OCI-LY7 (cell line): ENCODE measurements at regions not wholly inside any gene's neighbourhood (a gene's known extent, or its start where the extent isn't known, plus 50 kb on each side); places are given as distances from the start of the nearest gene placed in this dataset.

Source experiments
- BruUV-seq: library from RNA; stranded (reverse); fragments of 400-500 nt; replicated peaks from 2 replicates; lab custom pipeline; 2021; lab: Mats Ljungman, UMichigan
- CTCF ChIA-PET: fragments of 300-600 bp; sonication (Branson Sonifier 250); formaldehyde crosslinking; loops from one replicate; lab custom pipeline; 2022; ENCODE audit warnings: antibody characterized with exemption; ENCODE audit not compliant: unreplicated experiment; lab: Charles Lee
- POLR2A ChIA-PET: fragments of 300-600 bp; sonication (Branson Sonifier 250); formaldehyde crosslinking; loops from one replicate; lab custom pipeline; 2022; ENCODE audit warnings: antibody characterized with exemption; lab: Charles Lee
- DNase-seq: peaks from one replicate; pipeline ENCODE4 v3.0.0-alpha.2; 2015; ENCODE audit warnings: low spot score
- H2AFZ ChIP-seq: fragments of 200-600 bp; sonication (generic), shearing (Covaris generic); 2 replicates; pipeline ENCODE4 v1.6.1; 2014; ENCODE audit warnings: mild to moderate bottlenecking, antibody characterized with exemption, low read length, moderate library complexity
- H3K27ac ChIP-seq: fragments of 200-600 bp; sonication (generic); 2 replicates; pipeline ENCODE4 v1.5.1; 2014; ENCODE audit warnings: mixed run types, low read depth, mild to moderate bottlenecking, moderate library complexity, low read length, inconsistent platforms; ENCODE audit not compliant: poor library complexity, severe bottlenecking
- H3K36me3 ChIP-seq: fragments of 200-600 bp; sonication (generic); 2 replicates; pipeline ENCODE4 v1.6.1; 2014; ENCODE audit warnings: mild to moderate bottlenecking, antibody characterized with exemption, low read length, moderate library complexity, mixed read lengths; ENCODE audit not compliant: insufficient read depth
- H3K4me1 ChIP-seq: fragments of 200-600 bp; sonication (generic); 2 replicates; pipeline ENCODE4 v1.5.1; 2014; ENCODE audit warnings: mild to moderate bottlenecking, low read length; ENCODE audit not compliant: insufficient read depth, poor library complexity, severe bottlenecking
- H3K4me2 ChIP-seq: fragments of 200-600 bp; sonication (generic); 2 replicates; pipeline ENCODE4 v1.6.1; 2014; ENCODE audit warnings: mild to moderate bottlenecking, low read length
- H3K4me3 ChIP-seq: fragments of 200-600 bp; sonication (generic); 2 replicates; pipeline ENCODE4 v1.5.1; 2014; ENCODE audit warnings: mild to moderate bottlenecking, low read depth, low read length; ENCODE audit not compliant: poor library complexity, severe bottlenecking
- H3K79me2 ChIP-seq: fragments of 200-600 bp; sonication (generic); 2 replicates; pipeline ENCODE4 v1.6.1; 2016; ENCODE audit warnings: low read depth, mild to moderate bottlenecking, low read length, moderate library complexity, mixed read lengths; ENCODE audit not compliant: insufficient read depth
- H3K9me2 ChIP-seq: fragments of 200-600 bp; sonication (generic); 2 replicates; pipeline ENCODE4 v1.6.1; 2016; ENCODE audit warnings: mild to moderate bottlenecking, low read length, mixed read lengths; ENCODE audit not compliant: insufficient read depth
- H3K9me3 ChIP-seq: fragments of 200-600 bp; sonication (generic); 2 replicates; pipeline ENCODE4 v1.6.1; 2014; ENCODE audit warnings: mild to moderate bottlenecking, mixed run types, low read length, mixed read lengths
- H4K20me1 ChIP-seq: fragments of 200-600 bp; sonication (generic); 2 replicates; pipeline ENCODE4 v1.6.1; 2014; ENCODE audit warnings: mild to moderate bottlenecking, antibody characterized with exemption, low read length, moderate library complexity, mixed read lengths; ENCODE audit not compliant: insufficient read depth
- CTCF ChIP-seq: fragments of 200-600 bp; sonication (generic); conservative IDR thresholded peaks from 2 replicates; pipeline ENCODE4 v1.5.1; 2014; ENCODE audit warnings: mild to moderate bottlenecking, antibody characterized with exemption, low read length, moderate library complexity, mixed read lengths
- EZH2phosphoT487 ChIP-seq: fragments of 200-600 bp; sonication (generic); IDR thresholded peaks from 2 replicates; pipeline ENCODE4 v1.6.1; 2018; ENCODE audit warnings: low read depth, borderline replicate concordance, mild to moderate bottlenecking, mixed run types, antibody characterized with exemption, low read length, moderate library complexity, mixed read lengths
- intact Hi-C: fragments of 100-400 bp; cut with micrococcal nuclease; formaldehyde crosslinking; loops from one replicate; pipeline ENCODE4 v1.10.0; 2022; ENCODE audit not compliant: unreplicated experiment

GRCh38 chr7:156497776-156498509 lies 142.6 kb upstream of the RNF32 start:
- DNase-seq: no peak
- Histone ChIP-seq H2AFZ (no peak overlapping the region), H3K79me2 (no peaks in the 10 kb centered on the region), H3K9me2 (no peaks in the 10 kb centered on the region), H3K4me1 (no peaks in the 10 kb centered on the region), H3K36me3 (no peaks in the 10 kb centered on the region), H3K9me3 (no peaks in the 10 kb centered on the region), H3K4me3 (no peak overlapping the region), H3K4me2 (no peak overlapping the region), H3K27ac (no peak overlapping the region), H4K20me1 (no peaks in the 10 kb centered on the region)
- ChIA-PET CTCF (no interaction called here), POLR2A (interaction anchor here (0.6 kb wide), 1 partner anchor 1627 kb away, joined by 4 read pairs; no protein-coding TSS in a partner anchor)
- no TSS peak for BruUV-seq
- intact Hi-C loops: no loop called here
- no peak for TF ChIP-seq CTCF
- TF ChIP-seq EZH2phosphoT487: no peak

GRCh38 chr7:156496865-156497264 lies 143.7 kb upstream of the RNF32 start:
- Histone ChIP-seq H3K4me3 (no peak overlapping the region), H4K20me1 (no peaks in the 10 kb centered on the region), H3K27ac (no peak overlapping the region), H2AFZ (no peak overlapping the region), H3K4me2 (no peak overlapping the region), H3K79me2 (no peaks in the 10 kb centered on the region), H3K9me3 (no peaks in the 10 kb centered on the region), H3K4me1 (no peaks in the 10 kb centered on the region), H3K9me2 (no peaks in the 10 kb centered on the region), H3K36me3 (no peaks in the 10 kb centered on the region)
- ChIA-PET CTCF (no interaction called here), POLR2A (interaction anchor here (0.6 kb wide), 1 partner anchor 1628 kb away, joined by 4 read pairs; no protein-coding TSS in a partner anchor)
- intact Hi-C loops: no loop called here
- TF ChIP-seq CTCF: no peak
- no peak for TF ChIP-seq EZH2phosphoT487
- no peak for DNase-seq
- no TSS peak for BruUV-seq

- Histone ChIP-seq H3K79me2 (no peaks in the 10 kb centered on the region), H3K4me2 (no peak overlapping the region), H3K4me1 (no peaks in the 10 kb centered on the region), H4K20me1 (no peaks in the 10 kb centered on the region), H3K9me2 (no peaks in the 10 kb centered on the region), H3K4me3 (no peak overlapping the region), H3K27ac (no peak overlapping the region), H3K9me3 (no peaks in the 10 kb centered on the region), H2AFZ (no peak overlapping the region), H3K36me3 (no peaks in the 10 kb centered on the region)
- intact Hi-C loops: no loop called here
- ChIA-PET CTCF (no interaction called here), POLR2A (no interaction called here)
- no peak for TF ChIP-seq EZH2phosphoT487
- TF ChIP-seq CTCF: no peak
- BruUV-seq: no TSS peak
- DNase-seq: no peak
These were observed 144.2 kb upstream of the RNF32 start for GRCh38 chr7:156496363-156496769.
